Body of pancreas (tissue), 4 donors: ENCODE measurements at regions not wholly inside any gene's neighbourhood (a gene's known extent, or its start where the extent isn't known, plus 50 kb on each side); places are given as distances from the start of the nearest gene placed in this dataset.

ENCODE experiments used
- POLR2A ChIP-seq, 3 donors: fragments of 450-650 bp; IDR thresholded peaks; one replicate each; pipeline ENCODE4 v1.6.1; 2016; ENCODE audit warnings: antibody characterized with exemption in 3 of 3, mild to moderate bottlenecking in 2 of 3
- TF ChIP-seq, protein P1 (sequence below), 7 experiments: fragments of 450-650 bp in 4 of 7; fragments of 200-600 bp in 3 of 7; sonication (generic) in 3 of 7; IDR thresholded peaks; one replicate each; pipeline ENCODE4 v1.5.1; 2016 to 2019; ENCODE audit warnings: antibody characterized with exemption in 7 of 7

DNA sequence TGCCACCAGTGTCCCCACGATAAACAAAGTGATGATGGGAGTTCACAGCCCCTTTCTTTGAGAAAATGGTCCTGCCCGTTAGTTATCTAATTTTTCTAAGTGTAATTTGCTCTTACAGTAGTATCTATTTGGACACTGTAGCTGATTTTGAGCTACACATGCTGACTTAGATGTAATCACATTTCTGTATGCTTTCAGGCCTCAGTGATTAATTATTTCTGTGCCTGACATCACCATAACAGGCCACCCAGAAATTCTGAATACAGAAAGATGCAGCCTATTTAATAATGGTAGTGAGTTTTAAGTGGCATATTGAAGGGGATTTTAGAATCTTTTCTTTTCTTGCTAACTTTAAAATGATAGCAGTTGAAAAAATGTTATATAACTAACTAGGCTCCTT, 147.6 kb upstream of the ANXA10 start:
- TF ChIP-seq, protein P1, sequence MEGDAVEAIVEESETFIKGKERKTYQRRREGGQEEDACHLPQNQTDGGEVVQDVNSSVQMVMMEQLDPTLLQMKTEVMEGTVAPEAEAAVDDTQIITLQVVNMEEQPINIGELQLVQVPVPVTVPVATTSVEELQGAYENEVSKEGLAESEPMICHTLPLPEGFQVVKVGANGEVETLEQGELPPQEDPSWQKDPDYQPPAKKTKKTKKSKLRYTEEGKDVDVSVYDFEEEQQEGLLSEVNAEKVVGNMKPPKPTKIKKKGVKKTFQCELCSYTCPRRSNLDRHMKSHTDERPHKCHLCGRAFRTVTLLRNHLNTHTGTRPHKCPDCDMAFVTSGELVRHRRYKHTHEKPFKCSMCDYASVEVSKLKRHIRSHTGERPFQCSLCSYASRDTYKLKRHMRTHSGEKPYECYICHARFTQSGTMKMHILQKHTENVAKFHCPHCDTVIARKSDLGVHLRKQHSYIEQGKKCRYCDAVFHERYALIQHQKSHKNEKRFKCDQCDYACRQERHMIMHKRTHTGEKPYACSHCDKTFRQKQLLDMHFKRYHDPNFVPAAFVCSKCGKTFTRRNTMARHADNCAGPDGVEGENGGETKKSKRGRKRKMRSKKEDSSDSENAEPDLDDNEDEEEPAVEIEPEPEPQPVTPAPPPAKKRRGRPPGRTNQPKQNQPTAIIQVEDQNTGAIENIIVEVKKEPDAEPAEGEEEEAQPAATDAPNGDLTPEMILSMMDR (IDR thresholded peaks at IDR 0.05): no peak
- no peak for TF ChIP-seq POLR2A (IDR thresholded peaks at IDR 0.05)
